Breast epithelium (tissue), 3 donors: ENCODE measurements at regions not wholly inside any gene's neighbourhood (a gene's known extent, or its start where the extent isn't known, plus 50 kb on each side); places are given as distances from the start of the nearest gene placed in this dataset.

ENCODE experiments used
- POLR2A ChIP-seq: fragments of 450-650 bp; IDR thresholded peaks from one replicate; pipeline ENCODE4 v1.6.1; 2016; ENCODE audit warnings: antibody characterized with exemption, mild to moderate bottlenecking, moderate library complexity
- TF ChIP-seq, protein P1 (sequence below), 3 donors: fragments of 450-650 bp; IDR thresholded peaks; one replicate each; pipeline ENCODE4 v1.5.1; 2016 to 2017; ENCODE audit warnings: antibody characterized with exemption in 3 of 3, mild to moderate bottlenecking in 3 of 3, moderate library complexity in 3 of 3

DNA sequence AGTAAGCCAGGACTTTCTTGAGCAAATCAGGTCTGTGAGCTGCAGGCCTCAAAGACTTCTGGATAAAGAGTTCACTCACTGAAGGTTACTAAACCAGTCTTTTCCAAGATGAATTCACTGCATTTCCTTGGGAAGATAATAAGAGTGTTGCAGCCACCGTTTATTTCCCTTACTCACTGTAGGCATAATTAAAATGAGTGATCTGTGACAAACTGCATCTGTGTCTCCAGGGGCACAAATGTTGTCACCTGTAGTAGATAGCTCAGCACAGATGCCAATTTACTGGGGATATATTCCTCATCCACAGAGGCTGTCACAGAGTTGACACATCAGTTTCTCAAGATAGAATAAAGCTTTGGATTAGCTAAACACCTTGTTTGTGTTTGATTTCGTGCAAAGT lies 580.2 kb downstream of the SPRY1 start:
- TF ChIP-seq, protein P1, sequence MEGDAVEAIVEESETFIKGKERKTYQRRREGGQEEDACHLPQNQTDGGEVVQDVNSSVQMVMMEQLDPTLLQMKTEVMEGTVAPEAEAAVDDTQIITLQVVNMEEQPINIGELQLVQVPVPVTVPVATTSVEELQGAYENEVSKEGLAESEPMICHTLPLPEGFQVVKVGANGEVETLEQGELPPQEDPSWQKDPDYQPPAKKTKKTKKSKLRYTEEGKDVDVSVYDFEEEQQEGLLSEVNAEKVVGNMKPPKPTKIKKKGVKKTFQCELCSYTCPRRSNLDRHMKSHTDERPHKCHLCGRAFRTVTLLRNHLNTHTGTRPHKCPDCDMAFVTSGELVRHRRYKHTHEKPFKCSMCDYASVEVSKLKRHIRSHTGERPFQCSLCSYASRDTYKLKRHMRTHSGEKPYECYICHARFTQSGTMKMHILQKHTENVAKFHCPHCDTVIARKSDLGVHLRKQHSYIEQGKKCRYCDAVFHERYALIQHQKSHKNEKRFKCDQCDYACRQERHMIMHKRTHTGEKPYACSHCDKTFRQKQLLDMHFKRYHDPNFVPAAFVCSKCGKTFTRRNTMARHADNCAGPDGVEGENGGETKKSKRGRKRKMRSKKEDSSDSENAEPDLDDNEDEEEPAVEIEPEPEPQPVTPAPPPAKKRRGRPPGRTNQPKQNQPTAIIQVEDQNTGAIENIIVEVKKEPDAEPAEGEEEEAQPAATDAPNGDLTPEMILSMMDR (IDR thresholded peaks at IDR 0.05) = no peak
- TF ChIP-seq POLR2A = no peak
